ENCODE measurements at regions not wholly inside any gene's neighbourhood (a gene's known extent, or its start where the extent isn't known, plus 50 kb on each side); places are given as distances from the start of the nearest gene placed in this dataset.

GRCh38 chr2:118325321-118325955, 237.2 kb downstream of the INSIG2 start:
- intact Hi-C loops (cut with micrococcal nuclease) (no loop called here), in situ Hi-C loops (cut with MboI) (no loop called here)
- CTCF ChIA-PET (ENCODE audit: low intra/inter-chr PET ratio): no interaction called here
- Histone ChIP-seq H3K4me1 (replicated peaks in 1 of 2; ENCODE audit: control insufficient read depth in 2 of 2, insufficient read depth in 2 of 2, low read length in 2 of 2) (no peaks in the 10 kb centered on the region), H3K36me3 (ENCODE audit: control insufficient read depth, insufficient read depth, low read length) (no peaks in the 10 kb centered on the region), H3K79me2 (ENCODE audit: control insufficient read depth, insufficient read depth, low read length) (no peaks in the 10 kb centered on the region), H3K9me1 (ENCODE audit: control insufficient read depth, insufficient read depth, low read length) (no peaks in the 10 kb centered on the region), H3K4me2 (ENCODE audit: insufficient read depth, low read length) (no peak overlapping the region), H2AFZ (ENCODE audit: low read depth, low read length) (no peak overlapping the region), H3K27me3 (ENCODE audit: control insufficient read depth in 2 of 2, insufficient read depth in 2 of 2, low read length in 2 of 2) (peaks cover 0 to under 1% of the 10 kb centered on the region in 2 experiments; a peak in 2 of 5 replicates), H3K9me3 (replicated peaks; ENCODE audit: control insufficient read depth, insufficient read depth, low read depth, low read length) (no peaks in the 10 kb centered on the region), H3K4me3 (no peak overlapping the region), H3K9ac (ENCODE audit: insufficient read depth in 1 of 2, low read depth in 2 of 2, low read length in 2 of 2) (no peak overlapping the region), H4K20me1 (replicated peaks; ENCODE audit: control insufficient read depth, insufficient read depth, low read length) (no peaks in the 10 kb centered on the region), H3K27ac (ENCODE audit: extremely low read depth, low read depth, low read length) (no peak overlapping the region)
- DNase-seq (ENCODE audit: extremely low read depth in 1 of 4, low spot score in 3 of 4) (no peak), ATAC-seq (no peak), FAIRE-seq (no peak)
- 0% methylated on average over 6 of the region's 6 CpGs for WGBS (ENCODE audit: insufficient coverage, low coverage, missing lambda C conversion rate)
- BruUV-seq (replicated peaks): no TSS peak
- POLR2A ChIA-PET: no interaction called here
- TF ChIP-seq ZNF512 (tag; IDR thresholded peaks at IDR 0.05) (no peak), HIVEP1 (CRISPR knock-in tag; IDR thresholded peaks at IDR 0.05) (no peak), BRF2 (IDR thresholded peaks at IDR 0.05; ENCODE audit: borderline replicate concordance, insufficient read depth, insufficient read length) (no peak), POLR2B (IDR thresholded peaks at IDR 0.05; ENCODE audit: low read depth, partially characterized antibody) (no peak), ZNF311 (CRISPR knock-in tag; IDR thresholded peaks at IDR 0.05) (no peak), ARHGAP35 (IDR thresholded peaks at IDR 0.05; ENCODE audit: partially characterized antibody) (no peak), ZNF408 (CRISPR knock-in tag; IDR thresholded peaks at IDR 0.05; ENCODE audit: low read depth) (no peak), MGA (IDR thresholded peaks at IDR 0.05) (no peak)

Data from K562 (cell line).